ENCODE measurements at regions not wholly inside any gene's neighbourhood (a gene's known extent, or its start where the extent isn't known, plus 50 kb on each side); places are given as distances from the start of the nearest gene placed in this dataset.

- FAIRE-seq (peak; percentile 26), DNase-seq (ENCODE audit: insufficient read length, low spot score) (no peak)
- TF ChIP-seq POLR2A (IDR thresholded peaks at IDR 0.05; ENCODE audit: low read depth, low read length), result no peak
- TF ChIP-seq SPI1 (IDR thresholded peaks at IDR 0.05; ENCODE audit: low read depth, low read length), result no peak
- TF ChIP-seq POLR2AphosphoS5 (IDR thresholded peaks at IDR 0.05; ENCODE audit: low read depth, low read length), result no peak
- TF ChIP-seq POU2F2 (IDR thresholded peaks at IDR 0.05; ENCODE audit: low read depth, low read length), result no peak
- TF ChIP-seq TAF1 (IDR thresholded peaks at IDR 0.05; ENCODE audit: low read depth, low read length), result no peak
Observed at GRCh38 chr5:89262030-89262429, 379.0 kb upstream of the MEF2C start.

GRCh38 chr5:89260254-89260653 lies 377.3 kb upstream of the MEF2C start:
- no peak for TF ChIP-seq POU2F2 (IDR thresholded peaks at IDR 0.05; ENCODE audit: low read depth, low read length)
- TF ChIP-seq TAF1 (IDR thresholded peaks at IDR 0.05; ENCODE audit: low read depth, low read length), result no peak
- TF ChIP-seq POLR2AphosphoS5 (IDR thresholded peaks at IDR 0.05; ENCODE audit: low read depth, low read length), result no peak
- no peak for TF ChIP-seq PAX5 (IDR thresholded peaks at IDR 0.05; ENCODE audit: insufficient read depth, low read length, severe bottlenecking)
- TF ChIP-seq SPI1 (IDR thresholded peaks at IDR 0.05; ENCODE audit: low read depth, low read length), result no peak
- TF ChIP-seq POLR2A (IDR thresholded peaks at IDR 0.05; ENCODE audit: low read depth, low read length), result no peak
- peak; percentile 16 for FAIRE-seq

DNA sequence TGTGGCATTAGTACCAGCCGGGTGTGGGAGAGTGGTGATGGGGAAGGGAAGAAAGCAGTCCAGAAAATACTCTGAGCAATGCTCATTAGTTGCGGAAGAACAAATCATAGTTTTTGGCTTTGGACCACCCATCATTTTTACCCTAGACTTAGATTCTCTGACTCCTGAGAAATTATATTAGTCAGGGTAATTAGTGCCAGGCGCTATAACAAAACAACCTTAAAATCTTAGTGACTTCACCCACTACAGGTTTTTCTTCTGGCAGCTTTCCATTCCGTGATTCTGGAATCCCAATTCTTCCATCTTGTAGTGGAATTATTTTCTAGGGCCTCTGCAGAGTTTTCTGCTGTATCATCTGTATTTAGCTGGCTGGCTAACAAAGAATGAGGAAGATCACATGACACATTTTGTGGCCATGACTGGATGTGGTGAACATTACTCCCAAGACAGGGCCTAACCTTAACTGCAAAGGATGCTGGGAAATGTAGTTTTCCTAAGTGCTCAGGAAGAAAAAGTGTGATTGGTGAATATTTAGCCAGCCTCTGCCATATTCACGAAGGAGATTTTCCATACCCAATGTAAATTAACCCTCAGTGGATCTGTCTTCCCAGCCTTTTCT lies 373.0 kb upstream of the MEF2C start:
- TF ChIP-seq POU2F2 (IDR thresholded peaks at IDR 0.05; ENCODE audit: low read depth, low read length) (no peak), TAF1 (IDR thresholded peaks at IDR 0.05; ENCODE audit: low read depth, low read length) (no peak), SPI1 (IDR thresholded peaks at IDR 0.05; ENCODE audit: low read depth, low read length) (no peak), PAX5 (IDR thresholded peaks at IDR 0.05; ENCODE audit: insufficient read depth, low read length, severe bottlenecking) (no peak)
- FAIRE-seq, result no peak
- no peak for DNase-seq (ENCODE audit: insufficient read length, low spot score)

More at GRCh38 chr5:89260254-89260653, 377.3 kb upstream of the MEF2C start:
- no peak for DNase-seq (ENCODE audit: insufficient read length, low spot score)

GRCh38 chr5:89253666-89254352 lies 370.8 kb upstream of the MEF2C start:
- no peak for FAIRE-seq
- DNase-seq (ENCODE audit: insufficient read length, low spot score), result no peak
- TF ChIP-seq PAX5 (IDR thresholded peaks at IDR 0.05; ENCODE audit: insufficient read depth, low read length, severe bottlenecking) (no peak), SPI1 (IDR thresholded peaks at IDR 0.05; ENCODE audit: low read depth, low read length) (no peak), TAF1 (IDR thresholded peaks at IDR 0.05; ENCODE audit: low read depth, low read length) (no peak), POLR2AphosphoS5 (IDR thresholded peaks at IDR 0.05; ENCODE audit: low read depth, low read length) (no peak), POLR2A (IDR thresholded peaks at IDR 0.05; ENCODE audit: low read depth, low read length) (no peak), POU2F2 (IDR thresholded peaks at IDR 0.05; ENCODE audit: low read depth, low read length) (no peak)

DNA sequence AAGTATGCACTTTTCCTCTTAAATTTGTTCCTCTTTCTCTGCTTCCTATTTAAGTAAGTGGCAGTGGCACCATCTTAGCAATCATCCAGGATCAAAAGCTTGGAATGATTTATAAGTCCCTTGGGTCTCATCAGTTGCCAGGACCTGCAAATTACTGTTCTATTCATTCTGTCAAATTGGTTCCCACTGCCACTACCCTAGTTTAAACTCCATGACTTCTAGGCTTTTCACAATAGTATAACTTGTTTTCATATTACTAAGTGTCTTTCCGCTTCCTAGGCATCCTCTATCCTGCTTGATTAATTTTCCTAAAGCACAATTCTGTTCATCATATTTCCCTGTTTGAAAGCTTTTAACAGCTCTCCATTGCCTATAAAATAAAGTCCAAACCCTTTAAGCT lies 363.9 kb upstream of the MEF2C start:
- TF ChIP-seq TAF1 (IDR thresholded peaks at IDR 0.05; ENCODE audit: low read depth, low read length) (no peak), POLR2AphosphoS5 (IDR thresholded peaks at IDR 0.05; ENCODE audit: low read depth, low read length) (no peak), POLR2A (IDR thresholded peaks at IDR 0.05; ENCODE audit: low read depth, low read length) (no peak), PAX5 (IDR thresholded peaks at IDR 0.05; ENCODE audit: insufficient read depth, low read length, severe bottlenecking) (no peak), SPI1 (IDR thresholded peaks at IDR 0.05; ENCODE audit: low read depth, low read length) (no peak), POU2F2 (IDR thresholded peaks at IDR 0.05; ENCODE audit: low read depth, low read length) (no peak)
- DNase-seq (ENCODE audit: insufficient read length, low spot score) (no peak), FAIRE-seq (no peak)

DNA sequence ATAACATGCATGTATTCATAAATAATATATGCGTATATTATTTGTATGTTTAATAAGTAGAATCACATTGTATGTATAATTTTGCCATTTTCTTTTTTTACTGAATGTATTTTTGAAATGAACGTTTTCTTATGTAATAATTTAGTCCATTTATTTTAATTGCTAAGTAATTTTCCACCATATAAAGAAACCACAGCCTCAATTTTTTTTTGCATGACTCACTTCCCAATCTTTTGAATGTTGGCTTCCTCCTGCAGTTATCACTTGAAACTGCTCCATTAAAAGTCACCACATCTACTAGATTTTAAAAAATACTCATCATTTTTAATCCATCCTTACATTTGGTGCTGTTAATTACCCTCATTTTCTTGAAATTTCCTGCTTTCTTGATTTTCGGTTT lies 363.3 kb upstream of the MEF2C start:
- TF ChIP-seq TAF1 (IDR thresholded peaks at IDR 0.05; ENCODE audit: low read depth, low read length) (no peak), POLR2A (IDR thresholded peaks at IDR 0.05; ENCODE audit: low read depth, low read length) (no peak), POU2F2 (IDR thresholded peaks at IDR 0.05; ENCODE audit: low read depth, low read length) (no peak), PAX5 (IDR thresholded peaks at IDR 0.05; ENCODE audit: insufficient read depth, low read length, severe bottlenecking) (no peak), POLR2AphosphoS5 (IDR thresholded peaks at IDR 0.05; ENCODE audit: low read depth, low read length) (no peak), SPI1 (IDR thresholded peaks at IDR 0.05; ENCODE audit: low read depth, low read length) (no peak)
- no peak for FAIRE-seq
- no peak for DNase-seq (ENCODE audit: insufficient read length, low spot score)

- FAIRE-seq (no peak), DNase-seq (ENCODE audit: insufficient read length, low spot score) (no peak)
- TF ChIP-seq POU2F2 (IDR thresholded peaks at IDR 0.05; ENCODE audit: low read depth, low read length), result no peak
- no peak for TF ChIP-seq PAX5 (IDR thresholded peaks at IDR 0.05; ENCODE audit: insufficient read depth, low read length, severe bottlenecking)
- no peak for TF ChIP-seq SPI1 (IDR thresholded peaks at IDR 0.05; ENCODE audit: low read depth, low read length)
- TF ChIP-seq POLR2A (IDR thresholded peaks at IDR 0.05; ENCODE audit: low read depth, low read length), result no peak
- TF ChIP-seq POLR2AphosphoS5 (IDR thresholded peaks at IDR 0.05; ENCODE audit: low read depth, low read length), result no peak
- no peak for TF ChIP-seq TAF1 (IDR thresholded peaks at IDR 0.05; ENCODE audit: low read depth, low read length)
Observed at GRCh38 chr5:89243611-89244010, 360.6 kb upstream of the MEF2C start.

- DNase-seq (ENCODE audit: insufficient read length, low spot score), result no peak
- FAIRE-seq, result no peak
- TF ChIP-seq TAF1 (IDR thresholded peaks at IDR 0.05; ENCODE audit: low read depth, low read length), result no peak
- TF ChIP-seq POU2F2 (IDR thresholded peaks at IDR 0.05; ENCODE audit: low read depth, low read length), result no peak
- no peak for TF ChIP-seq POLR2A (IDR thresholded peaks at IDR 0.05; ENCODE audit: low read depth, low read length)
- TF ChIP-seq PAX5 (IDR thresholded peaks at IDR 0.05; ENCODE audit: insufficient read depth, low read length, severe bottlenecking), result no peak
- TF ChIP-seq POLR2AphosphoS5 (IDR thresholded peaks at IDR 0.05; ENCODE audit: low read depth, low read length), result no peak
- no peak for TF ChIP-seq SPI1 (IDR thresholded peaks at IDR 0.05; ENCODE audit: low read depth, low read length)
Observed at GRCh38 chr5:89241186-89241585, 358.2 kb upstream of the MEF2C start.

DNA sequence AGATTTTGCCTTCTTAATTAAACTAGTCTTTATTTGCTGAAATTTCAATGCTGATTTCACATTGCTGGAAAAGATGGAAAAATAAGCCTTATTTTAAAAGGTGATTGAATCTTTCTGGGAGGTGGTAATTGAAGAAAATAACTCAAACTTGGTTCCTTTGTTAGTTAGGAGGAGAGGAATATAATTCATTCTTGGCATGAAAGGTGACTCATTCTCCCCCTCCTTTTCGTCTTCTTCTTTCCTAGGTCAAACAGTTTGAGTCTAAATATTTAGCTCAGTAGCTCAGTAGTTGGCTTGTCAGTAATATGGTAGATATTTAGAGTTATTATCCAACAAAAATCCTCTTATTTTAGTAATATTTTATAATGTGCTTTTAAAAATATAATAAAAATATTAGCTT lies 353.9 kb upstream of the MEF2C start:
- DNase-seq (ENCODE audit: insufficient read length, low spot score), result no peak
- FAIRE-seq, result no peak
- no peak for TF ChIP-seq POLR2AphosphoS5 (IDR thresholded peaks at IDR 0.05; ENCODE audit: low read depth, low read length)
- no peak for TF ChIP-seq POU2F2 (IDR thresholded peaks at IDR 0.05; ENCODE audit: low read depth, low read length)
- no peak for TF ChIP-seq SPI1 (IDR thresholded peaks at IDR 0.05; ENCODE audit: low read depth, low read length)
- TF ChIP-seq PAX5 (IDR thresholded peaks at IDR 0.05; ENCODE audit: insufficient read depth, low read length, severe bottlenecking), result no peak
- no peak for TF ChIP-seq TAF1 (IDR thresholded peaks at IDR 0.05; ENCODE audit: low read depth, low read length)
- no peak for TF ChIP-seq POLR2A (IDR thresholded peaks at IDR 0.05; ENCODE audit: low read depth, low read length)
